NB4 (cell line): ENCODE measurements at regions not wholly inside any gene's neighbourhood (a gene's known extent, or its start where the extent isn't known, plus 50 kb on each side); places are given as distances from the start of the nearest gene placed in this dataset.
A peak's percentile ranks its signal among the peaks of the same experiment; 100 is the strongest.
"Not testable (repeated sequence)": the region's sequence is repeated elsewhere in the genome, so short reads cannot be mapped to it uniquely, and the experiment has no call there.

Source experiments
- DNase-seq: peaks from one replicate; pipeline ENCODE4 v3.0.0; 2010; ENCODE audit warnings: low read depth
- H3K4me3 ChIP-seq: one replicate; pipeline ENCODE4 v1.5.1; 2011; ENCODE audit warnings: mild to moderate bottlenecking, low read depth, low read length, moderate library complexity
- CTCF ChIP-seq: IDR thresholded peaks from one replicate; pipeline ENCODE4 v1.5.1; 2012; ENCODE audit warnings: low read depth, low read length
- MAX ChIP-seq: IDR thresholded peaks from 2 replicates; pipeline ENCODE4 v1.6.1; 2011; ENCODE audit warnings: low read depth, low read length
- MYC ChIP-seq: IDR thresholded peaks from 2 replicates; pipeline ENCODE4 v1.6.1; 2011; ENCODE audit warnings: low read depth, low read length
- POLR2A ChIP-seq: IDR thresholded peaks from 2 replicates; pipeline ENCODE4 v1.6.1; 2011; ENCODE audit warnings: mild to moderate bottlenecking; ENCODE audit not compliant: insufficient read length; ENCODE audit errors: extremely low read depth

GRCh38 chr9:78172610-78173009, 63.3 kb upstream of the CEP78 start:
- not testable (repeated sequence) for H3K4me3 ChIP-seq, DNase-seq

GRCh38 chr9:78171651-78172050, 64.2 kb upstream of the CEP78 start:
- no peak overlapping the region for H3K4me3 ChIP-seq
- no peak for DNase-seq
- TF ChIP-seq MYC (no peak), CTCF (no peak), POLR2A (no peak)

GRCh38 chr9:78169125-78169524, 66.8 kb upstream of the CEP78 start:
- TF ChIP-seq MYC (no peak), MAX (no peak), CTCF (no peak), POLR2A (no peak)
- H3K4me3 ChIP-seq = no peak overlapping the region
- no peak for DNase-seq

- no peak overlapping the region for H3K4me3 ChIP-seq
- TF ChIP-seq MAX (no peak), POLR2A (no peak), CTCF (no peak), MYC (no peak)
- DNase-seq = no peak
Observed at GRCh38 chr9:78167356-78167755, 68.5 kb upstream of the CEP78 start.

- TF ChIP-seq MYC (no peak), MAX (no peak), CTCF (no peak), POLR2A (no peak)
- DNase-seq = no peak
- H3K4me3 ChIP-seq = no peak overlapping the region
Observed at GRCh38 chr9:78163834-78164233, 72.0 kb upstream of the CEP78 start.

GRCh38 chr9:78158286-78158685, 77.6 kb upstream of the CEP78 start:
- peak; percentile 27 for DNase-seq
- H3K4me3 ChIP-seq = no peak overlapping the region
- TF ChIP-seq CTCF (no peak), MYC (no peak), MAX (no peak), POLR2A (no peak)

- no peak overlapping the region for H3K4me3 ChIP-seq
- no peak for DNase-seq
- no peak for TF ChIP-seq MYC
- TF ChIP-seq POLR2A = no peak
- no peak for TF ChIP-seq CTCF
- no peak for TF ChIP-seq MAX
Observed at GRCh38 chr9:78150983-78151356, 84.9 kb upstream of the CEP78 start.
